DMS 273 (cell line): ENCODE measurements at regions not wholly inside any gene's neighbourhood (a gene's known extent, or its start where the extent isn't known, plus 50 kb on each side); places are given as distances from the start of the nearest gene placed in this dataset.
"Not testable (repeated sequence)": the region's sequence is repeated elsewhere in the genome, so short reads cannot be mapped to it uniquely, and the experiment has no call there.

ENCODE experiments used
- DNase-seq: peaks from one replicate; lab custom pipeline; 2025; ENCODE audit not compliant: unreplicated experiment; lab: John Stamatoyannopoulos, UW

- DNase-seq, result no peak
Observed at GRCh38 chr18:78423811-78424210, 555.8 kb upstream of the SALL3 start.

- DNase-seq, result no peak
Observed at GRCh38 chr18:78424403-78425018, 555.1 kb upstream of the SALL3 start.

GRCh38 chr18:78425019-78425412 is 554.6 kb upstream of the SALL3 start:
- no peak for DNase-seq

GRCh38 chr18:78427081-78427480 is 552.5 kb upstream of the SALL3 start:
- DNase-seq, result no peak

GRCh38 chr18:78429127-78430108 is 550.2 kb upstream of the SALL3 start:
- no peak for DNase-seq

- DNase-seq, result peak; percentile 19
Observed at GRCh38 chr18:78430131-78430758, 549.4 kb upstream of the SALL3 start.

- no peak for DNase-seq
Observed at GRCh38 chr18:78431606-78432005, 548.0 kb upstream of the SALL3 start.

- DNase-seq, result no peak
Observed at GRCh38 chr18:78433562-78433961, 546.1 kb upstream of the SALL3 start.

- DNase-seq, result no peak
Observed at GRCh38 chr18:78436110-78436509, 543.5 kb upstream of the SALL3 start.

- not testable (repeated sequence) for DNase-seq
Observed at GRCh38 chr18:78438235-78438634, 541.4 kb upstream of the SALL3 start.

- no peak for DNase-seq
Observed at GRCh38 chr18:78445880-78446279, 533.7 kb upstream of the SALL3 start.

- DNase-seq, result no peak
Observed at GRCh38 chr18:78447211-78447610, 532.4 kb upstream of the SALL3 start.

- DNase-seq, result peak; percentile 1
Observed at GRCh38 chr18:78448106-78448505, 531.5 kb upstream of the SALL3 start.

GRCh38 chr18:78448591-78448990 is 531.0 kb upstream of the SALL3 start:
- no peak for DNase-seq

- no peak for DNase-seq
Observed at GRCh38 chr18:78454221-78454620, 525.4 kb upstream of the SALL3 start.

GRCh38 chr18:78455386-78455785 is 524.2 kb upstream of the SALL3 start:
- no peak for DNase-seq

GRCh38 chr18:78457011-78457410 is 522.6 kb upstream of the SALL3 start:
- no peak for DNase-seq

GRCh38 chr18:78457731-78458130 is 521.9 kb upstream of the SALL3 start:
- no peak for DNase-seq

GRCh38 chr18:78458356-78458755 is 521.3 kb upstream of the SALL3 start:
- no peak for DNase-seq

GRCh38 chr18:78459668-78460067 is 520.0 kb upstream of the SALL3 start:
- DNase-seq, result no peak

- no peak for DNase-seq
Observed at GRCh38 chr18:78460558-78460957, 519.1 kb upstream of the SALL3 start.

GRCh38 chr18:78473563-78473962 is 506.1 kb upstream of the SALL3 start:
- no peak for DNase-seq
